Gastroesophageal sphincter (tissue), 3 donors: ENCODE measurements at regions not wholly inside any gene's neighbourhood (a gene's known extent, or its start where the extent isn't known, plus 50 kb on each side); places are given as distances from the start of the nearest gene placed in this dataset.

ENCODE experiments used
- EP300 ChIP-seq: sonication (generic); formaldehyde crosslinking; IDR thresholded peaks from one replicate; pipeline ENCODE4 v1.6.1; 2017; ENCODE audit warnings: antibody characterized with exemption, mild to moderate bottlenecking
- POLR2A ChIP-seq, 2 donors: fragments of 450-650 bp; IDR thresholded peaks; one replicate each; pipeline ENCODE4 v1.6.1; 2017; ENCODE audit warnings: antibody characterized with exemption in 2 of 2, mild to moderate bottlenecking in 2 of 2, moderate library complexity in 1 of 2
- POLR2AphosphoS5 ChIP-seq: sonication (generic); formaldehyde crosslinking; IDR thresholded peaks from one replicate; pipeline ENCODE4 v1.6.1; 2017; ENCODE audit warnings: antibody characterized with exemption
- TF ChIP-seq, protein P1 (sequence below), 4 experiments: fragments of 200-600 bp in 2 of 4; fragments of 450-650 bp in 2 of 4; sonication (generic) in 1 of 4; IDR thresholded peaks; one replicate each; pipeline ENCODE4 v1.5.1; 2017 to 2019; ENCODE audit warnings: antibody characterized with exemption in 4 of 4, mild to moderate bottlenecking in 2 of 4, moderate library complexity in 2 of 4

DNA sequence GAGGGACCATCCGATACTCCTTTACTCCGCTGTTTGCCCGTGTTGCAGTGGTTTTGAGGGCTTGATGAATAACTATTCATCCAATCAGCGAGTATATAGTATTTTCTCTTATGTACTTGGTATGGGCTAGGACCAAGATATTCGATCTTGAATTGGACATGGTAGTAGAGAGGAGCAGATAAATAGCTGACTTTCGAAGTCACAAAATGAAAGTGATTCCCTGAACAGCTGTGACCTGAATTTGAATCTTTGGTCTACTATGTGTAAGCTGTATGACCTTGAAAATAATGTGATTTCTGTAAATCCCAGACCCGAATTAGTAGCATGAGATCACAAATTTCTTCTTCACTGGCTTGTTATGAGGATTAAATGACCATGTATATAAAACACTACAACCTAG lies 134.4 kb downstream of the TUSC1 start:
- TF ChIP-seq, protein P1, sequence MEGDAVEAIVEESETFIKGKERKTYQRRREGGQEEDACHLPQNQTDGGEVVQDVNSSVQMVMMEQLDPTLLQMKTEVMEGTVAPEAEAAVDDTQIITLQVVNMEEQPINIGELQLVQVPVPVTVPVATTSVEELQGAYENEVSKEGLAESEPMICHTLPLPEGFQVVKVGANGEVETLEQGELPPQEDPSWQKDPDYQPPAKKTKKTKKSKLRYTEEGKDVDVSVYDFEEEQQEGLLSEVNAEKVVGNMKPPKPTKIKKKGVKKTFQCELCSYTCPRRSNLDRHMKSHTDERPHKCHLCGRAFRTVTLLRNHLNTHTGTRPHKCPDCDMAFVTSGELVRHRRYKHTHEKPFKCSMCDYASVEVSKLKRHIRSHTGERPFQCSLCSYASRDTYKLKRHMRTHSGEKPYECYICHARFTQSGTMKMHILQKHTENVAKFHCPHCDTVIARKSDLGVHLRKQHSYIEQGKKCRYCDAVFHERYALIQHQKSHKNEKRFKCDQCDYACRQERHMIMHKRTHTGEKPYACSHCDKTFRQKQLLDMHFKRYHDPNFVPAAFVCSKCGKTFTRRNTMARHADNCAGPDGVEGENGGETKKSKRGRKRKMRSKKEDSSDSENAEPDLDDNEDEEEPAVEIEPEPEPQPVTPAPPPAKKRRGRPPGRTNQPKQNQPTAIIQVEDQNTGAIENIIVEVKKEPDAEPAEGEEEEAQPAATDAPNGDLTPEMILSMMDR (IDR thresholded peaks at IDR 0.05): no peak
- TF ChIP-seq POLR2A (IDR thresholded peaks at IDR 0.05) (no peak), POLR2AphosphoS5 (no peak), EP300 (no peak)
